MCF 10A (cell line): ENCODE measurements at regions not wholly inside any gene's neighbourhood (a gene's known extent, or its start where the extent isn't known, plus 50 kb on each side); places are given as distances from the start of the nearest gene placed in this dataset.

Source experiments
- BruUV-seq: library from RNA; stranded (reverse); fragments of 400-500 nt; replicated peaks from 2 replicates; lab custom pipeline; 2021; lab: Mats Ljungman, UMichigan
- CTCF ChIA-PET: fragments of 300-600 bp; sonication (Branson Sonifier 250); formaldehyde crosslinking; extraction: SDS; loops from one replicate; lab custom pipeline; 2021; ENCODE audit warnings: antibody characterized with exemption, inconsistent platforms; lab: Yijun Ruan, JAX
- POLR2A ChIA-PET: fragments of 300-600, 350-650 bp; sonication (Branson Sonifier 250); formaldehyde crosslinking; extraction: SDS; loops from one replicate; lab custom pipeline; 2020; ENCODE audit warnings: antibody characterized with exemption, inconsistent platforms; lab: Yijun Ruan, JAX
- DNase-seq: peaks from one replicate; pipeline ENCODE4 v3.0.0-alpha.2; 2018; ENCODE audit not compliant: unreplicated experiment
- H3K27ac Mint-ChIP-seq: one replicate; pipeline ENCODE4 v1.8.0; 2022; ENCODE audit warnings: mild to moderate bottlenecking, low read depth, mixed read lengths; ENCODE audit not compliant: unreplicated experiment
- H3K27me3 Mint-ChIP-seq: one replicate; pipeline ENCODE4 v1.8.0; 2022; ENCODE audit warnings: mixed read lengths; ENCODE audit not compliant: insufficient read depth, unreplicated experiment
- H3K36me3 Mint-ChIP-seq: one replicate; pipeline ENCODE4 v1.8.0; 2022; ENCODE audit warnings: mild to moderate bottlenecking, moderate library complexity, mixed read lengths; ENCODE audit not compliant: insufficient read depth, unreplicated experiment
- H3K4me1 Mint-ChIP-seq: one replicate; pipeline ENCODE4 v1.8.0; 2022; ENCODE audit warnings: mixed read lengths; ENCODE audit not compliant: insufficient read depth, unreplicated experiment
- H3K4me3 Mint-ChIP-seq: one replicate; pipeline ENCODE4 v1.8.0; 2022; ENCODE audit warnings: mild to moderate bottlenecking, moderate library complexity, mixed read lengths; ENCODE audit not compliant: unreplicated experiment
- H3K9me3 Mint-ChIP-seq: one replicate; pipeline ENCODE4 v1.8.0; 2022; ENCODE audit warnings: mixed read lengths; ENCODE audit not compliant: unreplicated experiment
- CTCF ChIP-seq: fragments of 200-600 bp; IDR thresholded peaks from one replicate; pipeline ENCODE4 v1.8.0; 2022; ENCODE audit warnings: antibody characterized with exemption, mild to moderate bottlenecking; ENCODE audit not compliant: unreplicated experiment
- intact Hi-C: fragments of 100-400 bp; cut with micrococcal nuclease; formaldehyde crosslinking; loops from 2 replicates; pipeline ENCODE4 v1.14.1; 2022

- POLR2A ChIA-PET, result no interaction called here
Measured at GRCh38 chr10:49240946-49241345, 52.8 kb upstream of the TMEM273 start.

More at GRCh38 chr10:49240946-49241345, 52.8 kb upstream of the TMEM273 start:
- no peak for TF ChIP-seq CTCF
- DNase-seq, result no peak
- intact Hi-C loops, result no loop called here
- H3K4me3 Mint-ChIP-seq, result no peak overlapping the region
- CTCF ChIA-PET, result no interaction called here
- BruUV-seq, result no TSS peak
- no peaks in the 10 kb centered on the region for H3K36me3 Mint-ChIP-seq
- peaks cover 61% of the 10 kb centered on the region for H3K27me3 Mint-ChIP-seq
- H3K27ac Mint-ChIP-seq, result no peak overlapping the region
- no peaks in the 10 kb centered on the region for H3K9me3 Mint-ChIP-seq
- H3K4me1 Mint-ChIP-seq, result no peaks in the 10 kb centered on the region
